GM12878 (cell line): ENCODE measurements at regions not wholly inside any gene's neighbourhood (a gene's known extent, or its start where the extent isn't known, plus 50 kb on each side); places are given as distances from the start of the nearest gene placed in this dataset.

Source experiments
- CBFB ChIP-seq: IDR thresholded peaks from 2 replicates; pipeline ENCODE4 v1.6.1; 2016; ENCODE audit warnings: antibody characterized with exemption, low read depth
- EZH2 ChIP-seq: IDR thresholded peaks from 2 replicates; pipeline ENCODE4 v1.6.1; 2012; ENCODE audit warnings: low read depth, mild to moderate bottlenecking, control low read depth, inconsistent platforms, low read length, borderline replicate concordance; ENCODE audit not compliant: control insufficient read depth
- MEF2B ChIP-seq: fragments of 450-650 bp; IDR thresholded peaks from 2 replicates; pipeline ENCODE4 v1.6.1; 2018; ENCODE audit warnings: mild to moderate bottlenecking, moderate library complexity; ENCODE audit not compliant: partially characterized antibody, poor library complexity, severe bottlenecking
- NRF1 ChIP-seq: conservative IDR thresholded peaks from 2 replicates; pipeline ENCODE4 v1.6.1; 2011; ENCODE audit warnings: mild to moderate bottlenecking, low read depth, low read length, improper control_type of control experiment
- PAX8 ChIP-seq: fragments of 450-650 bp; IDR thresholded peaks from 2 replicates; pipeline ENCODE4 v1.6.1; 2017; ENCODE audit warnings: mild to moderate bottlenecking, moderate library complexity
- POLR2A ChIP-seq: IDR thresholded peaks from 2 replicates; pipeline ENCODE4 v1.6.1; 2011; ENCODE audit warnings: low read depth, mild to moderate bottlenecking, low read length
- POLR2AphosphoS5 ChIP-seq: IDR thresholded peaks from 2 replicates; pipeline ENCODE4 v1.6.1; 2011; ENCODE audit warnings: mild to moderate bottlenecking, low read length, inconsistent platforms
- YY1 ChIP-seq: IDR thresholded peaks from 2 replicates; pipeline ENCODE4 v1.6.1; 2011; ENCODE audit warnings: low read depth, mild to moderate bottlenecking, low read length
- TF ChIP-seq, protein P1 (sequence below): fragments of 450-650 bp; formaldehyde crosslinking; IDR thresholded peaks from 2 replicates; pipeline ENCODE4 v1.5.0; 2022; ENCODE audit warnings: mild to moderate bottlenecking, missing genetic modification characterization
- TF ChIP-seq, protein P2 (sequence below), 3 experiments: IDR thresholded peaks in 2 of 3; conservative IDR thresholded peaks in 1 of 3; 2 replicates each; pipeline ENCODE4 v1.5.1; 2011; ENCODE audit warnings: low read depth in 3 of 3, low read length in 3 of 3, mild to moderate bottlenecking in 3 of 3, control low read depth in 2 of 3, moderate library complexity in 2 of 3, inconsistent platforms in 1 of 3, mixed read lengths in 1 of 3; ENCODE audit not compliant: control insufficient read depth in 2 of 3, insufficient read depth in 1 of 3; ENCODE audit errors: extremely low read depth in 1 of 3

DNA sequence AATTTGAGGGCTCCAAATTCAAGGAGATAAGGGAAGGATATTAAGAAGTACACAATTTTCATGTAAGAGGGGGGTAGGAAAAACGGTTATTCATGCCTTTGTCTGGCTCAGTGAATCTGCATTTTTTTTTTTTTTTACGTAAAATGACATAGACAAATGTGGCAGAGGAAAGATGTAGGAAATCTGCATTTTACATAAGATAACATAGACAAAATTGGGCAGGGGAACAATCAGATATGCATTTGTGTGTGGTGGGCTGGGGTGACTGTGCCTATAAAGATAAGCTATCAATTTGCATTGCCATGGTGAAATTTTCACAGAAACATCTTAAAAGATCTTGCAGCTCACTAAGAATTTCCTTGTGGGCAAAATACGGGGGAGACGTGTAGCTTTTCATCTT, 92.7 kb upstream of the GPR141 start:
- TF ChIP-seq, protein P1, sequence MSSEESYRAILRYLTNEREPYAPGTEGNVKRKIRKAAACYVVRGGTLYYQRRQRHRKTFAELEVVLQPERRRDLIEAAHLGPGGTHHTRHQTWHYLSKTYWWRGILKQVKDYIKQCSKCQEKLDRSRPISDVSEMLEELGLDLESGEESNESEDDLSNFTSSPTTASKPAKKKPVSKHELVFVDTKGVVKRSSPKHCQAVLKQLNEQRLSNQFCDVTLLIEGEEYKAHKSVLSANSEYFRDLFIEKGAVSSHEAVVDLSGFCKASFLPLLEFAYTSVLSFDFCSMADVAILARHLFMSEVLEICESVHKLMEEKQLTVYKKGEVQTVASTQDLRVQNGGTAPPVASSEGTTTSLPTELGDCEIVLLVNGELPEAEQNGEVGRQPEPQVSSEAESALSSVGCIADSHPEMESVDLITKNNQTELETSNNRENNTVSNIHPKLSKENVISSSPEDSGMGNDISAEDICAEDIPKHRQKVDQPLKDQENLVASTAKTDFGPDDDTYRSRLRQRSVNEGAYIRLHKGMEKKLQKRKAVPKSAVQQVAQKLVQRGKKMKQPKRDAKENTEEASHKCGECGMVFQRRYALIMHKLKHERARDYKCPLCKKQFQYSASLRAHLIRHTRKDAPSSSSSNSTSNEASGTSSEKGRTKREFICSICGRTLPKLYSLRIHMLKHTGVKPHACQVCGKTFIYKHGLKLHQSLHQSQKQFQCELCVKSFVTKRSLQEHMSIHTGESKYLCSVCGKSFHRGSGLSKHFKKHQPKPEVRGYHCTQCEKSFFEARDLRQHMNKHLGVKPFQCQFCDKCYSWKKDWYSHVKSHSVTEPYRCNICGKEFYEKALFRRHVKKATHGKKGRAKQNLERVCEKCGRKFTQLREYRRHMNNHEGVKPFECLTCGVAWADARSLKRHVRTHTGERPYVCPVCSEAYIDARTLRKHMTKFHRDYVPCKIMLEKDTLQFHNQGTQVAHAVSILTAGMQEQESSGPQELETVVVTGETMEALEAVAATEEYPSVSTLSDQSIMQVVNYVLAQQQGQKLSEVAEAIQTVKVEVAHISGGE, result no peak
- TF ChIP-seq, protein P2, sequence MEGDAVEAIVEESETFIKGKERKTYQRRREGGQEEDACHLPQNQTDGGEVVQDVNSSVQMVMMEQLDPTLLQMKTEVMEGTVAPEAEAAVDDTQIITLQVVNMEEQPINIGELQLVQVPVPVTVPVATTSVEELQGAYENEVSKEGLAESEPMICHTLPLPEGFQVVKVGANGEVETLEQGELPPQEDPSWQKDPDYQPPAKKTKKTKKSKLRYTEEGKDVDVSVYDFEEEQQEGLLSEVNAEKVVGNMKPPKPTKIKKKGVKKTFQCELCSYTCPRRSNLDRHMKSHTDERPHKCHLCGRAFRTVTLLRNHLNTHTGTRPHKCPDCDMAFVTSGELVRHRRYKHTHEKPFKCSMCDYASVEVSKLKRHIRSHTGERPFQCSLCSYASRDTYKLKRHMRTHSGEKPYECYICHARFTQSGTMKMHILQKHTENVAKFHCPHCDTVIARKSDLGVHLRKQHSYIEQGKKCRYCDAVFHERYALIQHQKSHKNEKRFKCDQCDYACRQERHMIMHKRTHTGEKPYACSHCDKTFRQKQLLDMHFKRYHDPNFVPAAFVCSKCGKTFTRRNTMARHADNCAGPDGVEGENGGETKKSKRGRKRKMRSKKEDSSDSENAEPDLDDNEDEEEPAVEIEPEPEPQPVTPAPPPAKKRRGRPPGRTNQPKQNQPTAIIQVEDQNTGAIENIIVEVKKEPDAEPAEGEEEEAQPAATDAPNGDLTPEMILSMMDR (IDR thresholded peaks at IDR 0.05 in 2 of 3, conservative IDR thresholded peaks at IDR 0.05 in 1 of 3; ENCODE audit: control insufficient read depth in 2 of 3, extremely low read depth in 1 of 3, insufficient read depth in 1 of 3, low read depth in 3 of 3, low read length in 3 of 3), result no peak
- TF ChIP-seq PAX8 (no peak), POLR2A (no peak), NRF1 (no peak), CBFB (no peak), EZH2 (no peak), YY1 (no peak), POLR2AphosphoS5 (no peak), MEF2B (no peak)
